Stimulated activated naive CD4-positive, alpha-beta T cell (primary cell): ENCODE measurements at regions not wholly inside any gene's neighbourhood (a gene's known extent, or its start where the extent isn't known, plus 50 kb on each side); places are given as distances from the start of the nearest gene placed in this dataset.

ENCODE experiments used
- DNase-seq, 6 experiments: peaks; one replicate each; lab custom pipeline; 2025; lab: John Stamatoyannopoulos, UW

DNA sequence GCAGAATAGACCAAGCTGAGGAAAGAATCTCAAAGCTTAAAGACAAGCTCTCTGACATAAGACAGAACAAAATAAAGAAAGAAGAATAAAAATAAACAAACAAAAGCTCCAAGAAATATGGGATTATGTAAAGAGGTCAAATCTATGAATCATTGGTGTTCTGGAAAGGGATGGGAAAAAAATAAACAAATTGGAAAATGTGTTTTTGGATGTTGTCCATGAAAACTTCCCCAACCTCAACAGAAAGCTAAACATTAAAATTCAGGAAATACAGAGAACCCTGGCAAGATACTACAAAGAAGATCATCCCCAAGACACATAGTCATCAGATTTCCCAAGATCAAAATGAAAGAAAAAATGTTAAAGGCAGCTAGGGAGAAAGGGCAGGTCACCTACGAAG lies 662.0 kb upstream of the CDH18 start:
- no peak for DNase-seq

DNA sequence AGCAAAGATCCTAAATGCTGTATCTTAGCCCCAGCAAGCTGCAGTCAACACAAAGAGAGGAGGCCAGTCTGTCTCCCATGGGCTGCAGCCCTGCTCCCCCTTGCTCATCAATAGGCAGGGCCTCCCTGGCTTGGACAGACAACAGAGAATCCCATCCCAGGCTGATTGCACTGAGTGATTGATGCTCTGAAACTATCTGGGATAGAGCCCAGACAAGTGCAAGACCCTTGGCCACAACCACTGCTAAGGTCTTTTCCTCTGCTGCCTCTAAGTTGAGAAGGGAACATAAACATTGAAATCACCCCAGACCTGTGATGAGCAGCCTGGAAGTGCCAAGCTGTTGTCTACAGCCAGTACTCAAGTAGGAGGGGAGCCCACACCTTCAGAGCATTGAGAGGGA lies 661.0 kb upstream of the CDH18 start:
- DNase-seq, result no peak

DNA sequence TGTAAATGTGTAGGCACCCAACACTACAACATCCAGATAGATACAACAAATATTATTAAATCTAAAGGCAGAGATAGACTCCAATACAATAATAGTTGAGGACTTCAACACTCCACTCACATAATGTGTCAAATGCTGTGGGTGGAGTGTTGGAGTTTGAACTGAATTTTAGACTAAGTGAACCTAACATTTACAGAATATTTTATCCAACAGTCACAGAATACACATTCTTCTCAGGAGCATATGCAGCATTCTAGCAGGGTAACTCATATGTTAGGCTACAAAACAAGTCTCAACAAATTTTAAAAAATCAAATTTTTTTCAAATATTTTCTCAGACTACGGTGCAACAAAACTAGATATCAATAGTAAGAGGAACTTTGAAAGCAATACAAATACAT lies 648.7 kb upstream of the CDH18 start:
- no peak for DNase-seq

DNA sequence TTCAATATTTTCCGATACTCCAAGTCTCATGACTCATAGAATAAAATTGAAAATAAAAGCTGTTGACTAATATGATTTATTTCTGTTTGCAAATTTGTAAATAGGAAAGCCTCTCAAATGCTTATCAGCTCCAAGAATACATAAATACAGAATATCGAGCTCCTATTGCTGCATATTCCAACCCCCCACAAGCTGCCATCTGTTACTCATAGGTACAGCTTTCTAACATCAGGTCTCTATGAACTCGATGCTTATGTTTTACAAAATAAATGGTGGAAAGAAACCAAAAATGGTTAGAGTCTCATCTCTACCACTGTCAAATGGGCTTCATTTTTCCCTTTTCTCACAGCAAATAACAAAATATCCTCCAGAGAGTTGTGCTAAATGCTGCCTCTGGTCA lies 631.6 kb upstream of the CDH18 start:
- no peak for DNase-seq

DNA sequence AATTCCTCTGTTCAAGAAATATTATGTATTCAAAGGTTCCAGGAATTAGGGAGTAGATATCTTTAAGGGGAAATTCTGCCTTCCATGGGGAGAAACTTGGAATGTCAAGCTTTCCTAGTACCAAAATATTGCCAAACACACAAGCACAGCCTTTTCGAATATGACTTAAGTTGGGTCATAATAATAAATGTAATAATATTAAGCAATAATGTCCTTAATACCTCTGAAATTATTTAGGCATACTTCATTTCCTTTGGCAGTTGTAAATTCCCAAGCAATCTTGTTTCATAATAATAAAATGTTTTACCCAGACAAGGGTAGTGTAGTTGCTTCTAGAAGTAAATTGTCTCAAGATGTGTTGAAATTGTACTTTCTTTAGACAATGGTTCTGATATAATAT lies 630.3 kb upstream of the CDH18 start:
- DNase-seq, result no peak

DNA sequence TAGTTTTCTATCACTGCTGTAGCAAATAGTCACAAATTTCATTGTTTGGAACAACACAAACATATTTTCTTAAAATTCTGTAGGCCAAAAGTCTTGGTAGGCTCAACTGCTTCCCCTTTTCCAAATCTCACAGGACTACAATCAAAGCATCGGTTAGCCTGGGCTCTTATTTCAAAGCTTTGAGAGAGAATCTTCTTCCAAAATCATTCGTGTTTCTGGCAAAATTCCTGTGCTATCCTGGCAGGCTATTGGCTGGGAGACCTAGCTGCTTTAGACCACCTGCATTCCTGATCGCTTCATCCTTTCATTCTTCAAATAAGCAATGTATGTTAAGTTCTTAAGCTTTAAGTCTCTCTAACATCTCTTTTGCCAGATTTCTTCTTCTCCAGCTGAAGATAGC lies 629.8 kb upstream of the CDH18 start:
- no peak for DNase-seq

DNA sequence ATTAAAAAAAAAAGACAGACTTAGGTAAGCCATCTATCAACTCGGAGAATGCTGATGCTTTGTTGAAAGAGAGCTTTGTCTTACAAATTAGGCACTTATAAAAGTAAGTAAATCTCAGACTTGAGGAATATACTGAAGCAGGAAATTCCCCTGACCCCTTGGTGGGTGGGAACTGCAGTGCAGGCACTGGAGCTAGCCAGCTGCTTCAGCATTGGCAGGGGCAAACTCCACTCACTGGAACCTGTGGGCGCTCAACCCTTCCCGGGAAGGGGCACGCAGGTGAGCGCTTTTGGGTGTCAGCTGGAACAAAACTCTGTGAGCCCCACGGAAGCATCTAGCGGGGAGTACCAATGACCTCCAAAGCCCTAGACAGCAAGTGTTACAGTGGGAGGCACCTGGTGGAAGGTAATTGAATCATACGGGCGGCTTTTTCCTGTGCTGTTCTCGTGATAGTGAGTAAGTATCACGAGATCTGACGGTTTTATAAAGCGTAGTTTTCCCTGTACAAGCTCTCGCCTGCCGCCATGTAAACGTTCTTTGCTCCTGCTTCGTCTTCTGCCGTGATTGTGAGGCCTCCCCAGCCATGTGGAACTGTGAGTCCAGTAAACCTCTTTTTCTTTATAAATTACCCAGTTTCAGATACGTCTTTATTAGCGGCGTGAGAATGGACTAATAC lies 628.0 kb upstream of the CDH18 start:
- DNase-seq, result no peak

DNA sequence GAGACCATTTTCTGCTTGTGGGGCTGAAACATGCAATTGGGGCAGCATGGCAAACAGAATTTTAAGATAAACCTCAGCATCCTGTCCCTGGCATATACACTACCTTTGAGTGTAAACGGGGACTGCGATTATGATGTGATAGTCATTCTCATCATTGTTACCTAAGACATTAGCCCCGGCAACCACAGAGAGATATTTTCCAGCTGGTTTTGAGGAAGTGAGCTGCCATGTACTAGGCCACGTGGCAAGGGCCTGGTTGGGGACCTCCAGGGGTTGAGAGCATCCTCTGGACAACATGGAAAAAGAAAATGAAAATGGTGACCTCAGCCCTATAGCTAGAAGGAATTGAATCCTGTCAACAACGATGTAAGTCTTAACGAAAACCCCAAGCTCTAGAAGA lies 623.6 kb upstream of the CDH18 start:
- DNase-seq, result no peak

DNA sequence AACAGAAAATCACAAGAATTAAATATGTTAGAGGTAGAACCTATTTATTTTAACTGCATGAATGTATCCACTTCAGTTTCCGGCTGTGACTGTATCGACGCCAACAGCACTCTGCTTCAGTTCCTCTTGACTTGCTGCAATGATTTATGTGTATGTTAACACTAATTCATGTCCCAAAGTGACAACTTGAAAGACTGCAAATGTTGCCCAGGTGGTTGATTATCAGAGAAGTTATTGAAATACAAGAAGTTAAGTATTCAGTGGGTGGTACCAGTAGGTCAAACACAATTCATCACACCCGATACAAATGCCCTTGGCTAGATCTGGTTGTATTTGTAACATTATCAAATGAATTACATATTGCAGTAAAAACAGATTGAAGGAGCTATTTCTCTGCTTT lies 622.7 kb upstream of the CDH18 start:
- no peak for DNase-seq

DNA sequence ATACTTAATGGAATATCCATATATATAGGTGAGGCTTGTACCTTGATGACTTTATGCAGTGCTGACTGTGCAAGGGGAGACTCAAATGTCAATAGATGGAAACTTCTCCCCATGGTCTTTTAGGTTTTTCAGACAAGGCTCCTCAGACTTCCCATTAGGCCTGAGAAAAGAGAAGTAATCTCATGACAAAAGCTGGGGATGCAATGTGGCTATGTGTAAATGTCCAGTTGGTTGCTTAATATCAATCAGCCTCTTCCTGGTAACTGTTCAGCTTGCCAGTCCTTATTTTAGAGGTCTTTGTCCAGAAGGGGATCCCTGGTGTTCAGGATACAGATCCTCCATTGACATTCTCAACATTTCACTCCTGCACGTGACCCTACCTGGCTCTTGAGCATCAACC lies 621.1 kb upstream of the CDH18 start:
- DNase-seq, result no peak

DNA sequence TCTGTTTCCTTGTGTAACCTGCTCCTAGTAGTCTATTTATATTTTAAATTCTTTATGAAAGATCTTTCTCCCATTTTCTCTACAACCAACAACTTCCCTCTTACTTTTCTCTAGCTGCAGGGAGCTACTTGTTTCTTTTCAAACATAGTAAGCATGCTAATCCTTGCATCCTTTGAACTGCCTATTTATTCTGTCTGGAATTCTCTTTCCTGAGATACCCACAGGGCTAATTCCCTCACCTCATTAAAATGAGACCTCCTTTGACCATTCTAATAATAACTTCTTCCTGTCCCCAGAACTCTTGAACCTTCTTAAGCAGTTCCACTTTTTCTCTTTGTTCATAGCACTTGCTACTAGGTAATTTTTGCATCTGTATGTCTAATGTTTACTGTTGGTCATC lies 620.6 kb upstream of the CDH18 start:
- no peak for DNase-seq

DNA sequence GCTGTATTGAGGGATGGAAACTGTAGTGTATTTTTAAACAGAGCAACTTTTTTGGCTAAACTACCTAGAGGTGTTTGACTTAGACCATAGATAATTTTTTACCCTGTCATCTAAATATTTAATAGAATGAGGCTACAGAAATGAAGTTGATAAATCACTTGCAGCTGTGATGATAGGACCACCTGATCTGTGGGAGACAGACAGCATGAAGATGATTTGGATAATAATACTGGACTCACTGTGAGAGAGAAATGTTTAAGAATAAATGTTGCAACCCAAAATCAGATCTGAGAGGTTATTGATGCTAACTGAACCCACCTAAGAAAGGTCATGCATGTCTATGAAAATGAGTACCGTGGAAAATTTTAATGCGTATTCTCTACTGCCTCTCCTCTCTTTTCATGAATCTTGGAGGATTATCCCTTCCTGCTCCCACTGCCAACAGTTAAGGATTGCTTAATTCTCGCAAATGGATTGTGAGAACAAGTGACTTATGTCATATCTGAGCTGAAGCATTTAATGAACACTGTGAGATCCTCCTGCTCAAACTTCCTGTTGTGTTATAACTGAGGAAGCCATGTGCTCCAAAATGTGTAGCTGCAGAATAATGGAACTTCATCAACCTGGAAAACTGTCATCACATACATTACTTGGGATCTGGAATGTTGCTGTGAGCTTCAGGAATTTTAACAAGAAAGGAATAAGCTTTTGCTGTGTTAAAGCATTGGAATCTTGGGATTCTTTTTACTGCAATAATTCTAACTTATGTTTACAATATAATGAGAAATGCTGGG lies 617.9 kb upstream of the CDH18 start:
- no peak for DNase-seq

DNA sequence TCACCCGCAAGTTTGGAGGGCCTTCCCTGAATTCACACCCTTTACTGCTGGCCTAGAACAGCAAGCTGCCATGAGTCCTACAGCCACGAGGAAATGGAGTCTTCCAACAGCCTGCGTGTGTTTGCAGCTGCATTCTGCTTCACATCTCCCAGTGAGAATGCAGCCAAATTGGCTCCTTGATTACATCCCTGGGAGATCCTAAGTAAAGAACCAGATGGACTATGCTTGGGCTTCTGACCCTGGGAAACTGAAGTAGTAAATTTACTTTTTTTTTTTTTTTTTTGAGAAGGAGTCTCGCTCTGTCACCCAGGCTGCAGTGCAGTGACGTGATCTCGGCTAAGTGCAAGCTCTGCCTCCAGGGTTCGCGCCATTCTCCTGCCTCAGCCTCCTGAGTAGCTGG lies 617.0 kb upstream of the CDH18 start:
- DNase-seq, result no peak

DNA sequence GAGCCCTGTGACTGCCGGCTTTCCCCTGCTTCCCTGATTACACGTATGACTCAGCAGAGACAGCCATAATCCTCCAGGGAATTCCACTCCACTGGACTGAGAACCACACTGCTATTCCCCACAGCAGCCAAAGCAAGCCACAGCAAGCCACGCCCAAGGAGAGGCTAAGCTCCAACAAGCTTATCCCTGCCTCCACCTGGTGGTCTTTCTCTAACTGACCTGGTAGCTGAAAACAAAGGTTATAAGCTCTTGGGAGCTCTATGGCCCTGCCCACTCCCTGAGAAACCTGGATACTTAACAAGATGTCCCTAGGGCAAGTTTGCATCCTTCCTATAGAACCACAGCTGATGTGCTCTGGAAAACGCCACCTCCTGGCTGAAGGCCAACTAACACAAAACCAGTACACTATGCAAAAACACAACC lies 613.7 kb upstream of the CDH18 start:
- no peak for DNase-seq

DNA sequence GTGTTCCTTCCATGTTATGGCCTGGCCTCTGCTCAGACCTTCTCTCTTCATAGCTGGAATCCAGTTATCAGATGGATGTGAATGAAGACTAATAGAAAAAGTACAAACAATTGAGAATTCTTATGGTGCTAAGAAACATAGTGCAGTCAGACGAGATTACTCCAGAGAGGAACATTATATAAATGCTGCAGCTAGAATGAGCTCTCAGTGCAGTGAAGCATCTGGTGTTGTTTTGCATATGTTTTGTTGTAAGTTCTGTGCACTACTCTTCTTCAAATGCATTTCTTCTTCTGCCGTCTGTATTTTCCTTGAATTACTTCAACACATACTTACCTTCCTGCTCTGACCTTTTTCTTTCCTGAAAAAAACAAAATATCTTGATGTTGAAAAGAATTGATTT lies 602.4 kb upstream of the CDH18 start:
- DNase-seq, result no peak

DNA sequence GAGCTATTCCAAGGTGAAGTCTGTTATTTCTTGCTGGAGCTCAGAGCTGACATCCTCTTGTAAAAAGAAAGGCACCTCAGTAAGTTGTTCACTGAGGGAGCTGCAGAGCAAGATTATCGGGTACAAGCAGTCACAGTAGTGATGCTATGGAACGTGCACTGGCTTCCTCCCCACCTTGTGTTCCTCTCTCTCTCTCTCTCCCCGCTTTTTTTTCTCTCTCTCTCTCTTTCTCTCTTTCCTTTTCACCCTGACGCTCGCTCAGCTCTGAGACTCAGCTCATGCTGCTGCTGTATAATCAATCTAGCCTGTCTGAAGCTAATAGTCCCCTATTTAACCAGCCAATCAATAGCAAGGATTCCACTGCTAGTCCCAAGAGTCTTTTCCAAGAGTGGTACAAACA lies 587.6 kb upstream of the CDH18 start:
- DNase-seq, result no peak

DNA sequence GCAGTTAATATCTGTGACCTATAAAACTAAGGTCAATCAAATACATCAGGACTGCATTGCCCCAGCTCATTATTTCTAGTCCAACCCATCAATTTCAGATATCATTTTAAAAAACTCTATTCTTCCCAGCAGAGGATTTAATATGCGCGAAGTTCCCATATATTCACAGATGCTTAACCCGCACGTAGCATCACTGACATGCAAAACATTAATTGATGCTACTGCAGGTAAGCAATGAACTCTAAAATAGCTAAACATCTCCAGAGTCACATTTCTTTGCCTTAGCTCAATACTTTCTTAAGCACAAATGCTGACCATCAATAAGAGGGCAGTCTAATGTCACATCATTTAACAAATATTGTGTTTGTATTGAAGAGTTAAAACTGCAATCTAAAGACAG lies 586.6 kb upstream of the CDH18 start:
- DNase-seq, result no peak

DNA sequence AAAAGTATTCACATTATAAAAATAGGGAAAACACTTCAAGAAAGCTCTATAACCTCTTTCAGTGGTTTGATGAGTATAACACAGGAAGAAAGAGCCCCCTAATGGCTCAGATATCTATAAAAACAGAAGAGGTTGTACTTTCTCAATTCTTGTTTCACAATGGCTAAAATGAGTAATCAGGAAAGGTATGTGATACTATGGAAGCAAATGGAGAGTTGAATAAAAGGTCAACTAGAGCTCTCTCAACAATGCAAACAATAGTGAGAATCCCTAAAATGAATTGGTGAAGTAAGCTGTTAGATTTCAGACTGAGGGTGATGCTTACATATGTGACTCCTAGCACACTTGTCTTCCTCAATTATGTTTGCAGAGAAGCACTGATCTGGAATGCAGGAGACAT lies 584.6 kb upstream of the CDH18 start:
- no peak for DNase-seq

DNA sequence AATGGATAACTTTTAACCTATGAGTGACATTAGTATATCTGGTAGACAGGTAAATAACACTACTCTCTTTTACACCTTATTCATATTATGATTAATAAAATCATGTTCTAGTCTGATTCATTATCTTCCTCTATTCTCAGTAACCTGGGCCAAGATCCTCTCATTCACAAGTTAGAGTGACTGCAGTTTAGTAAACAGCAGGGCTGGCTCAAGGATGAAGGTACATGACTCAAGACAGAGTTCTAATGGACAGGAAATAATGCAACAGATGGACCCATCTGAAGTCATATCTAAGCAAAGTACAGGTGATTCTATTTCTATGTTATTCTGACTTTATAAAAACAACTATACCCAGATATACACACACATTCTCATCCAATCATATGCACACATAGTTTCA lies 582.5 kb upstream of the CDH18 start:
- no peak for DNase-seq

DNA sequence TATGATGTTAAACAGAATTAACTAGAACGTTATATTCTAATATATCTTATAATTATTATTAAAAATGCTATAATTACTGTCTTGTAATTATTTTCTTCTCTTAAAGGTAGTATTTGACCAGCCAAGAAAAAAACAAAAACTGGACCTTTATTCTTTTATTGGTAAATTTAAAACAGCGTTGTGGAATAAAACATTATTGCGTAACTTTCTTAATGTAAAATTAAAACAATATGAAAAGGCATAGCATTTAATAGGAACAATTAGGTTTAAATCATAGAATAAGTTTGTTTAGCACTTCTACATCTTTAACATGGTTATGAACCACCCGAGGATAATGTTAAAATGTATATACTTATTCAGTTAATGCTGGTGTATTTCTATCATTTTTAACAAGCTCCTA lies 574.5 kb upstream of the CDH18 start:
- DNase-seq, result no peak

DNA sequence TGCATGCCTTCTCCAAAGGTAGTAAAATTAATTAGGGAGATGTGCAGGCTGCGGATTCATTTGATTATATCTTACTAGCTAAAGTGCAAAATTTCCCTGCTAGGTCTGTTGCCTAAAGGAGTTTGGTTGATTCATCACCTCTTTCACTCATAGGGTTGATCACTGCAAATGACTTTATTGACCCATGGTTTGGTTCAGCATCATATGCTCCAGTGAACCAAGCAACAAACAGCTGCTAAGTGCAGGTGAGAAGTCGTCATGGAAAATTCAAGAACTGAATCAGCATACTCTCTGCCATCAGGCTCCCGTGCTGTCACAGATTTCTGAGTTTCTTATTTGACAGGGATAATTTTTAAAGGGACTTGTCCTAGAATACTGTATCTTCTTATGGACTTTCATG lies 571.8 kb upstream of the CDH18 start:
- DNase-seq, result no peak

DNA sequence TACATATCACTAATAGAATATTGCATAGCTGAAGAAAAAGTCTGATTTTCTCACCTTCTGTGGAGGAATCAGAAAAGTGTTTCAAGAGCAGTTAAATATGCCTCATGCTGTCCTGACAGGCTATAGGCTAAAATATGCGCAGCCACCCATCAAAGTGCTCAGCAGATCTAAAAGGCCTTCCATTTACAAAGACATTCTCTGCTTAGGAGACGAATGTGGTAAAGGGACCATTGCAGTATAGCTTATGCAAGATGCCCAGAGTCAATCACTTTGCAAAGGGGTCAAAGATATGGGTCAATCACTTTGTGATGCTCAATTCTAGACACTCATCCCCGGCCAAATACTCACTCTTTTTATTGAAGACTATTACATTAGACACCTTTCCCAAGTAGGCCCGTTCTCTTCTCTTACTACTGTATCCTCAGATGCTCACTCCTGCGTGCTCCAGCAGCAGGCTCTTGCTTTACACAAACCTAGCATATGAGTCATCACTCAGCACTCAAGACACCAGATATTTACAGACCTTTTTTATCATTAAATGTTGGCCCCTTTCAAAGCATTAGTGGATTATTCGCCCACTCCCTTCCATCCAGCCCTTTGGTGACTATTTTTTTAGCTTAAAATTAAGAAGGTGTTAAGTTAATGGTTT lies 568.2 kb upstream of the CDH18 start:
- no peak for DNase-seq

DNA sequence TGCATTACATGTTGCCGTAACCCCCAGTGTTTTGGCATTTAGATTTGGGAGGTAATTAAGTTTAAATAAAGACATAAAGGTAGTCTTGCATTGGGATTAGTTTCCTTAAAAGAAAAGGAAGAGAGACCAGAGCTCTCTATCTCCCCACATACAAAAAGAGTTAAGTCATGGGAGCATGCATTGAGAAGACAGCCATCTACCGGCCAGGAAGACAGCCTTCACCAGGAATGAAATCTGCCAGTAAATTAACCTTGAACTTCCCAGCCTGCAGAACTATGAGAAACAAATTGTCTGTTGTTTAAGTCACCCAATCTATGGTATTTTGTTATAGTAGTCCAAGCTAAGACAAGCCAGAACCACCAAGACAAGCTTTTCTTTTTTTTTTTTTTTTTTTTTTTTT lies 567.0 kb upstream of the CDH18 start:
- no peak for DNase-seq

DNA sequence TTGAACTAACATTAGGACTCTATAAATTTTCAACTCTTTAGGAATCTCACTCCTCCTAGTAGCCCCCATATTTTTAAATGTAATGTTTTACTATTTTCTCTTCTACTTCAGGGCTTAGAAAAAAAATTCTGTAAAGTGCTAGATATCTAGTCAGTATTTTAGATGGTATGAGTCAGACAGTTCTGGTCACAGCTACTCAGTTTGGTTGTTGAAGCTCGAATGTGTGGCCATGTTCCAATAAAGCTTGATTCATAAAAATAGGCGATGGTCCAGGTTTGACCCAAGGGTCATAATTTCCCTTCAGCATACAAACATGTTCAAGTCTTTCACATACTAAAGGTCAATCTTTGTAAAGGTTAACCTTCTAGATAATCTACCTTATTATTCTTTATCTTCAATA lies 566.0 kb upstream of the CDH18 start:
- DNase-seq, result no peak
